Endothelial cell of umbilical vein (primary cell): ENCODE measurements at regions not wholly inside any gene's neighbourhood (a gene's known extent, or its start where the extent isn't known, plus 50 kb on each side); places are given as distances from the start of the nearest gene placed in this dataset.

Source experiments
- EZH2 ChIP-seq: IDR thresholded peaks from 2 replicates; pipeline ENCODE4 v1.6.1; 2012; ENCODE audit warnings: borderline replicate concordance, low read depth, mild to moderate bottlenecking, moderate library complexity, low read length, inconsistent platforms; ENCODE audit not compliant: severe bottlenecking
- FOS ChIP-seq: IDR thresholded peaks from 2 replicates; pipeline ENCODE4 v1.6.1; 2011; ENCODE audit warnings: mild to moderate bottlenecking, low read length, moderate library complexity, borderline replicate concordance; ENCODE audit not compliant: insufficient read depth
- JUN ChIP-seq: IDR thresholded peaks from 2 replicates; pipeline ENCODE4 v1.6.1; 2011; ENCODE audit warnings: borderline replicate concordance, low read depth; ENCODE audit not compliant: insufficient read length, insufficient read depth
- MYC ChIP-seq: IDR thresholded peaks from one replicate; pipeline ENCODE4 v1.6.1; 2011; ENCODE audit warnings: mild to moderate bottlenecking, low read depth, low read length
- POLR2A ChIP-seq: IDR thresholded peaks from 2 replicates; pipeline ENCODE4 v1.6.1; 2012; ENCODE audit warnings: low read depth, mild to moderate bottlenecking, control low read depth, low read length
- POLR2AphosphoS5 ChIP-seq: IDR thresholded peaks from 2 replicates; pipeline ENCODE4 v1.6.1; 2012; ENCODE audit warnings: low read depth, mild to moderate bottlenecking, control low read depth, low read length, moderate library complexity; ENCODE audit not compliant: insufficient read depth
- TF ChIP-seq, protein P1 (sequence below), 2 donors: IDR thresholded peaks; 1 replicate in 1 of 2; 2 replicates in 1 of 2; pipeline ENCODE4 v1.5.1; 2011; ENCODE audit warnings: low read length in 2 of 2, mild to moderate bottlenecking in 2 of 2, moderate library complexity in 2 of 2, control low read depth in 1 of 2, inconsistent platforms in 1 of 2, low read depth in 1 of 2; ENCODE audit not compliant: insufficient read depth in 1 of 2; ENCODE audit errors: extremely low read depth in 1 of 2
- TF ChIP-seq, protein P2 (sequence below): IDR thresholded peaks from 2 replicates; pipeline ENCODE4 v1.6.1; 2011; ENCODE audit not compliant: insufficient read depth, insufficient read length

DNA sequence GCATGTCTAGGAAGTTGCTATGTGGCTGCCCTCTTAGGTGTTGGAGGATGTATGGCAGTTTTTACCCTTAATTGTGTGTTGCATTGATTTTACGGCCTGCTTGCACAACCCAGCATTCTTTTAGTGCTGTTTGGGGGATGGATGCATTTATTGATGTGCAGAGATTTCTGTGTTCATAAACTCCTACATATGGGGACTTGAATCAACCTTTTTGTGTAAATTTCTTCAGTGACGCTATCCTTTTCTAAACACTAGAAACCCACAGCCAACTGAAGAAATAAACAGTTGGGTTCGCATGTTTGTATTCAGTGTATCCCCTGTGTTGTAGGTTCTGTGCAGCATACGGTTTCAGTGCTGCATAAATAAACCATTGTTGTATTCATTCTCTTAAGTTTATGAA is 263.7 kb downstream of the RASEF start:
- TF ChIP-seq, protein P1, sequence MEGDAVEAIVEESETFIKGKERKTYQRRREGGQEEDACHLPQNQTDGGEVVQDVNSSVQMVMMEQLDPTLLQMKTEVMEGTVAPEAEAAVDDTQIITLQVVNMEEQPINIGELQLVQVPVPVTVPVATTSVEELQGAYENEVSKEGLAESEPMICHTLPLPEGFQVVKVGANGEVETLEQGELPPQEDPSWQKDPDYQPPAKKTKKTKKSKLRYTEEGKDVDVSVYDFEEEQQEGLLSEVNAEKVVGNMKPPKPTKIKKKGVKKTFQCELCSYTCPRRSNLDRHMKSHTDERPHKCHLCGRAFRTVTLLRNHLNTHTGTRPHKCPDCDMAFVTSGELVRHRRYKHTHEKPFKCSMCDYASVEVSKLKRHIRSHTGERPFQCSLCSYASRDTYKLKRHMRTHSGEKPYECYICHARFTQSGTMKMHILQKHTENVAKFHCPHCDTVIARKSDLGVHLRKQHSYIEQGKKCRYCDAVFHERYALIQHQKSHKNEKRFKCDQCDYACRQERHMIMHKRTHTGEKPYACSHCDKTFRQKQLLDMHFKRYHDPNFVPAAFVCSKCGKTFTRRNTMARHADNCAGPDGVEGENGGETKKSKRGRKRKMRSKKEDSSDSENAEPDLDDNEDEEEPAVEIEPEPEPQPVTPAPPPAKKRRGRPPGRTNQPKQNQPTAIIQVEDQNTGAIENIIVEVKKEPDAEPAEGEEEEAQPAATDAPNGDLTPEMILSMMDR (IDR thresholded peaks at IDR 0.05; ENCODE audit: extremely low read depth in 1 of 2, insufficient read depth in 1 of 2, low read depth in 1 of 2, low read length in 2 of 2): no peak
- TF ChIP-seq POLR2A: no peak
- TF ChIP-seq POLR2AphosphoS5: no peak
- no peak for TF ChIP-seq EZH2
- TF ChIP-seq, protein P2, sequence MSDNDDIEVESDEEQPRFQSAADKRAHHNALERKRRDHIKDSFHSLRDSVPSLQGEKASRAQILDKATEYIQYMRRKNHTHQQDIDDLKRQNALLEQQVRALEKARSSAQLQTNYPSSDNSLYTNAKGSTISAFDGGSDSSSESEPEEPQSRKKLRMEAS: no peak
- no peak for TF ChIP-seq FOS
- no peak for TF ChIP-seq MYC
- no peak for TF ChIP-seq JUN
